Keratinocyte (primary cell): ENCODE measurements at regions not wholly inside any gene's neighbourhood (a gene's known extent, or its start where the extent isn't known, plus 50 kb on each side); places are given as distances from the start of the nearest gene placed in this dataset.

Source experiments
- DNase-seq: peaks from one replicate; pipeline ENCODE4 v3.0.0-alpha.2; 2011; ENCODE audit warnings: low read depth, missing footprints, low spot score
- FAIRE-seq: peaks from 2 replicates; lab custom pipeline; 2011; peaks lifted over from hg19 to GRCh38; lab: Jason Lieb, UNC
- H2AFZ ChIP-seq: 2 replicates; pipeline ENCODE4 v1.6.0; 2012; ENCODE audit warnings: low read length, control low read depth, inconsistent platforms; ENCODE audit not compliant: control insufficient read depth
- H3K27ac ChIP-seq: 2 replicates; pipeline ENCODE4 v1.5.1; 2011; ENCODE audit warnings: low read length; ENCODE audit not compliant: control insufficient read depth, insufficient read depth
- H3K27me3 ChIP-seq: 3 replicates; pipeline ENCODE4 v1.6.0; 2011; ENCODE audit warnings: low read length; ENCODE audit not compliant: control insufficient read depth, insufficient read depth; ENCODE audit errors: extremely low read depth
- H3K36me3 ChIP-seq, 2 experiments: 2 replicates in 1 of 2; 3 replicates in 1 of 2; pipeline ENCODE4 v1.5.1; 2011; ENCODE audit warnings: low read length in 2 of 2, mild to moderate bottlenecking in 1 of 2; ENCODE audit not compliant: control insufficient read depth in 2 of 2, insufficient read depth in 2 of 2; ENCODE audit errors: extremely low read depth in 1 of 2
- H3K4me1 ChIP-seq: 3 replicates; pipeline ENCODE4 v1.5.1; 2011; ENCODE audit warnings: low read length; ENCODE audit not compliant: control insufficient read depth, insufficient read depth; ENCODE audit errors: extremely low read depth
- H3K4me2 ChIP-seq: 3 replicates; pipeline ENCODE4 v1.6.0; 2011; ENCODE audit warnings: low read depth, low read length; ENCODE audit not compliant: control insufficient read depth, insufficient read depth; ENCODE audit errors: extremely low read depth
- H3K4me3 ChIP-seq, 3 experiments: fragments of 200-600 bp in 1 of 3; sonication (generic) in 1 of 3; 2 replicates in 2 of 3; 3 replicates in 1 of 3; pipeline ENCODE4 v1.5.1; 2011 to 2016; ENCODE audit warnings: low read length in 3 of 3, mild to moderate bottlenecking in 3 of 3, control low read depth in 2 of 3, inconsistent platforms in 1 of 3, low read depth in 1 of 3, mixed read lengths in 1 of 3, mixed run types in 1 of 3, moderate library complexity in 1 of 3; ENCODE audit not compliant: control insufficient read depth in 2 of 3, insufficient read depth in 2 of 3; ENCODE audit errors: extremely low read depth in 1 of 3
- H3K79me2 ChIP-seq: 2 replicates; pipeline ENCODE4 v1.6.0; 2012; ENCODE audit warnings: low read length; ENCODE audit not compliant: control insufficient read depth, insufficient read depth
- H3K9ac ChIP-seq: 3 replicates; pipeline ENCODE4 v1.6.0; 2011; ENCODE audit warnings: low read length; ENCODE audit not compliant: control insufficient read depth, insufficient read depth; ENCODE audit errors: extremely low read depth
- H3K9me1 ChIP-seq: 3 replicates; pipeline ENCODE4 v1.6.0; 2011; ENCODE audit warnings: low read length; ENCODE audit not compliant: control insufficient read depth, insufficient read depth; ENCODE audit errors: extremely low read depth
- H3K9me3 ChIP-seq: 2 replicates; pipeline ENCODE4 v1.5.1; 2012; ENCODE audit warnings: low read depth, low read length; ENCODE audit not compliant: control insufficient read depth
- H4K20me1 ChIP-seq: 3 replicates; pipeline ENCODE4 v1.6.0; 2011; ENCODE audit warnings: low read length; ENCODE audit not compliant: control insufficient read depth, insufficient read depth; ENCODE audit errors: extremely low read depth
- EZH2 ChIP-seq: IDR thresholded peaks from one replicate; pipeline ENCODE4 v1.6.1; 2012; ENCODE audit warnings: inconsistent platforms, mild to moderate bottlenecking, low read length, moderate library complexity
- dilution Hi-C: fragments of 300-500 bp; cut with MboI; formaldehyde crosslinking; loops from one replicate; pipeline ENCODE4 v1.7.0; 2020; ENCODE audit warnings: low sequenced_read_pairs; ENCODE audit not compliant: extremely low pct_ligation_motif_present
- TF ChIP-seq, protein P1 (sequence below), 3 experiments: IDR thresholded peaks in 1 of 3; conservative IDR thresholded peaks in 1 of 3; optimal IDR thresholded peaks in 1 of 3; 2 replicates in 2 of 3; 3 replicates in 1 of 3; pipeline versions ENCODE3 to v1.5.1; 2011; ENCODE audit warnings: low read length in 3 of 3, mild to moderate bottlenecking in 3 of 3, moderate library complexity in 2 of 3, control low read depth in 1 of 3, inconsistent platforms in 1 of 3; ENCODE audit not compliant: insufficient read depth in 2 of 3; ENCODE audit errors: extremely low read depth in 1 of 3

DNA sequence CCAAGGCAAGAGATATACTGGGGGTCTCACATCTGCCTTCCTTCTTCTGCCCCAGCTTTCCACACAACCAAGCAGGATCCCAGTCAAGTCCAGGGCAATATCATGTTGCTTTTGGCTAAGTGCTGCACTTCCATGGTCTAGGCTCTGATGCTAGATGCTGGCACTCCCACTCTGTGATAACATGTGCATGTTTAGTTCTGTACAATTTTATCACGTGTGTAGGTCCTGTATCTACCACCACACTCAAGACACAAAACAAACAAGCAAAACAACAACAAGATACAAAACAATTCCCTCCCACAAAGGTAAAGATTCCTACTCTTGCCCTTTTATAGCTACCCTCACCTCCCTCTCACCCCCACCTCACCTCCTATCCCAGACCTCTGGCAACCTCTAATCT is 105.6 kb upstream of the HABP2 start:
- Histone ChIP-seq H3K79me2 (no peaks in the 10 kb centered on the region), H3K4me2 (no peak overlapping the region), H3K9me1 (no peaks in the 10 kb centered on the region), H2AFZ (no peak overlapping the region), H3K9me3 (no peaks in the 10 kb centered on the region), H3K4me3 (no peak overlapping the region), H3K36me3 (no peaks in the 10 kb centered on the region), H4K20me1 (no peaks in the 10 kb centered on the region), H3K4me1 (no peaks in the 10 kb centered on the region), H3K9ac (no peak overlapping the region), H3K27me3 (no peaks in the 10 kb centered on the region), H3K27ac (no peak overlapping the region)
- TF ChIP-seq, protein P1, sequence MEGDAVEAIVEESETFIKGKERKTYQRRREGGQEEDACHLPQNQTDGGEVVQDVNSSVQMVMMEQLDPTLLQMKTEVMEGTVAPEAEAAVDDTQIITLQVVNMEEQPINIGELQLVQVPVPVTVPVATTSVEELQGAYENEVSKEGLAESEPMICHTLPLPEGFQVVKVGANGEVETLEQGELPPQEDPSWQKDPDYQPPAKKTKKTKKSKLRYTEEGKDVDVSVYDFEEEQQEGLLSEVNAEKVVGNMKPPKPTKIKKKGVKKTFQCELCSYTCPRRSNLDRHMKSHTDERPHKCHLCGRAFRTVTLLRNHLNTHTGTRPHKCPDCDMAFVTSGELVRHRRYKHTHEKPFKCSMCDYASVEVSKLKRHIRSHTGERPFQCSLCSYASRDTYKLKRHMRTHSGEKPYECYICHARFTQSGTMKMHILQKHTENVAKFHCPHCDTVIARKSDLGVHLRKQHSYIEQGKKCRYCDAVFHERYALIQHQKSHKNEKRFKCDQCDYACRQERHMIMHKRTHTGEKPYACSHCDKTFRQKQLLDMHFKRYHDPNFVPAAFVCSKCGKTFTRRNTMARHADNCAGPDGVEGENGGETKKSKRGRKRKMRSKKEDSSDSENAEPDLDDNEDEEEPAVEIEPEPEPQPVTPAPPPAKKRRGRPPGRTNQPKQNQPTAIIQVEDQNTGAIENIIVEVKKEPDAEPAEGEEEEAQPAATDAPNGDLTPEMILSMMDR (optimal IDR thresholded peaks at IDR 0.05 in 1 of 3, IDR thresholded peaks at IDR 0.05 in 1 of 3, conservative IDR thresholded peaks at IDR 0.05 in 1 of 3; ENCODE audit: extremely low read depth in 1 of 3, insufficient read depth in 2 of 3, low read length in 3 of 3): no peak
- no peak for TF ChIP-seq EZH2
- no peak for DNase-seq
- FAIRE-seq: no peak
- dilution Hi-C loops: no loop called here

DNA sequence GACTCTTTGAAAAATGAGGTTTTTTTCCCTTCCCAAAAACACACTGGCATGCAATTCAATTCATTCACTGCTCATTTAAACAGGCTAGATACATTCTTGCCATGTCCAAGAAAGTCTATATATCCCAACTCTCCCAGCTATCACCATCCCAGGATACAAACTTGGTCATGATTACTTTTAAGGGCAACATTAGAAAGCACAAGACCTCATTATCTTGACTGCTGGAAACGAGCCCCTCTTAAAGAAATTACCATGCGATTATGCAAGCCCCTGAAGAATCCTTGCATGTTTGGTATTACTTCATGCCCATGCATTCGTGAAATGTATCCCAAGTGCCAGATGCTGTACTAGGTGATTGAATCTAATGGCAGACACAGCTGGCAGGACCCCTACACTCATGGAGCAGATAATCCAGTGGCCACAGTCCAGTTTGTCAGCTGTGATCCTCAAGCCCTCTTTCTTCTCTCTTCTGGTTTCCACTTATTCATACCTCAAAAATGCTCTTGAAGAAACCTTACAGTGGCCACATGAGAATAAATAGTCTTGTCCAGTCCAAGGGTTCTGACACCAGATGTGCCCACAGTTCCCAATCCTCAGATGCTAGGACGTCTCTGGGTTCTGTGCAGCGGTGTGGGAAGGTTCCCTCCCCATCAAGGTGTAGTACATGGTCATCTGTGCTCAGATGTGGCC is 103.7 kb upstream of the HABP2 start:
- FAIRE-seq (no peak), DNase-seq (no peak)
- Histone ChIP-seq H3K27ac (no peak overlapping the region), H3K9me3 (no peaks in the 10 kb centered on the region), H3K4me1 (no peaks in the 10 kb centered on the region), H3K27me3 (no peaks in the 10 kb centered on the region), H3K36me3 (no peaks in the 10 kb centered on the region), H3K9ac (no peak overlapping the region), H3K9me1 (no peaks in the 10 kb centered on the region), H4K20me1 (no peaks in the 10 kb centered on the region), H3K4me2 (no peak overlapping the region), H2AFZ (no peak overlapping the region), H3K4me3 (no peak overlapping the region), H3K79me2 (no peaks in the 10 kb centered on the region)
- dilution Hi-C loops: no loop called here
- no peak for TF ChIP-seq EZH2
- TF ChIP-seq, protein P1 (optimal IDR thresholded peaks at IDR 0.05 in 1 of 3, IDR thresholded peaks at IDR 0.05 in 1 of 3, conservative IDR thresholded peaks at IDR 0.05 in 1 of 3; ENCODE audit: extremely low read depth in 1 of 3, insufficient read depth in 2 of 3, low read length in 3 of 3): no peak
